OCI-LY7 (cell line): ENCODE measurements at regions not wholly inside any gene's neighbourhood (a gene's known extent, or its start where the extent isn't known, plus 50 kb on each side); places are given as distances from the start of the nearest gene placed in this dataset.

Experiments used
- CTCF ChIP-seq: fragments of 200-600 bp; sonication (generic); conservative IDR thresholded peaks from 2 replicates; pipeline ENCODE4 v1.5.1; 2014; ENCODE audit warnings: mild to moderate bottlenecking, antibody characterized with exemption, low read length, moderate library complexity, mixed read lengths
- EZH2phosphoT487 ChIP-seq: fragments of 200-600 bp; sonication (generic); IDR thresholded peaks from 2 replicates; pipeline ENCODE4 v1.6.1; 2018; ENCODE audit warnings: low read depth, borderline replicate concordance, mild to moderate bottlenecking, mixed run types, antibody characterized with exemption, low read length, moderate library complexity, mixed read lengths

DNA sequence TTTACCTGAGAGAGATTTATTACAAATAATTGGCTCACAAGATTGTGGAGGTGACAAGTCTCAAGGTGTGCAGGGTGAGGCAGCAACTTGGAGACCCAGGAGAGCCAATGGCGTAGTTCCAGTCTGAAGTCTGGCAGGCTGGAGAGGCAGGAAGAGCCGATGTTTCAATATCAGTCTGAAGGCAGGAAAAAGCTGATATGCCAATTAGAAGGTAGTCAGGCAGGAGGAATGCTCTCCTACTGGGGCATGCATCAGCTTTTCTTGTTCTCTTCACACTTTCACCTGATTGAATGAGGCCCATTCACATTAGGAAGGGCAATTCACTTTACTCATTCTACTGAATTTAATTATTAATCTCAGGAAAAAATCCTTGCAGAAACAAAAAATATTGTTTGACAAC lies 1351.7 kb upstream of the ADGRL3 start:
- no peak for TF ChIP-seq CTCF
- TF ChIP-seq EZH2phosphoT487, result no peak
